ENCODE measurements at regions not wholly inside any gene's neighbourhood (a gene's known extent, or its start where the extent isn't known, plus 50 kb on each side); places are given as distances from the start of the nearest gene placed in this dataset.

DNA sequence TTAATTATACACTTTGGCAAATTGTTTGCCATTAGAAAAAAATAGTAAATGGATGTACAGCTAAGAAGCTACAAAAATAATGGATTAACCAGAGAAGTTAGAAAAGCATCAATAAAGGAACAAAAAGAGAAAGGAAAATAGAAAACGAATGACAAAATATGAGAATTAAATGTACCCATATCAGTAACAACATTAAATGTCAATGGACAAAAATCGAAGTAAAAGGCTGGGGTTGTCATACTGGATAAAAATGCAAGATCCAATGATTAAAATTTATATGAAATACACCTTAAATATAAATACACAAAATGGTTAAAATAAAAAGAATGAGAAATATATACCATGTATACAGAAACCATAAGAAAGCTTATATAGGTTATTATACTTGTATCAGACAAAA lies 470.6 kb downstream of the OCA2 start:
- TF ChIP-seq POLR2A (IDR thresholded peaks at IDR 0.05) (no peak), CTCF (IDR thresholded peaks at IDR 0.05) (no peak)
- H3K27me3 ChIP-seq, result no peaks in the 10 kb centered on the region
- no peaks in the 10 kb centered on the region for H3K36me3 ChIP-seq
- peaks cover 0 to 16% (median 10%) of the 10 kb centered on the region in 3 donors for H3K9me3 ChIP-seq
- H3K4me1 ChIP-seq, result no peaks in the 10 kb centered on the region
- WGBS, 2 donors, result 62 to 76% methylated on average over 2 of the region's 2 CpGs
- H3K27ac ChIP-seq, result no peak overlapping the region
- no peak overlapping the region for H3K4me3 ChIP-seq
- intact Hi-C loops (cut with DNase I), result no loop called here
- no peak for DNase-seq

- Histone ChIP-seq H3K27me3 (no peaks in the 10 kb centered on the region), H3K27ac (no peak overlapping the region), H3K9me3 (peaks cover 0 to 16% (median 10%) of the 10 kb centered on the region in 3 donors), H3K4me3 (no peak overlapping the region), H3K4me1 (no peaks in the 10 kb centered on the region), H3K36me3 (no peaks in the 10 kb centered on the region)
- intact Hi-C loops (cut with DNase I), result no loop called here
- no peak for DNase-seq
- no peak for TF ChIP-seq POLR2A (IDR thresholded peaks at IDR 0.05)
- TF ChIP-seq CTCF (IDR thresholded peaks at IDR 0.05), result no peak
These were observed 471.5 kb downstream of the OCA2 start for GRCh38 chr15:27627623-27628022.

GRCh38 chr15:27623560-27624305 lies 475.4 kb downstream of the OCA2 start:
- TF ChIP-seq CTCF (IDR thresholded peaks at IDR 0.05) (no peak), POLR2A (IDR thresholded peaks at IDR 0.05) (no peak)
- WGBS, 2 donors, result 41 to 53% methylated on average over 9 of the region's 9 CpGs

DNA sequence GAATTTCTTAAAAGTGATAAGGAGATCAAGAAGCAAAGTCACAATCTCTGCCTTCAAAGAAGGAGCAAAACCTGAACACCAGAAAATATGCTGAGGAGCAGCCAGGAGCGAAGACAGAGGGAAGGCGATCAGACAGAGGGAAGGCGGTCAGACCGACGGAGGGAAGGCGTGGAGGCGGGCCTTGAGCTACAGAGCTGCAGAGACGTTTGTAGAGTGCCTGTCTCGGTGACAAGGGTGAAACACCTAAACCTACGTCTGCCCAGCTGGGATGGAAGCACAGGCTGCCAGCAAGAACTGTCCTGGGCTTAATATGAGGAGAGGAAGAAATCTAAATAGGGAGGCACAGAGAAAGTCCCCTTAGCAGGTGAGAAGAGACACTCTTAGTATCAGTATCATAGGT lies 476.0 kb downstream of the OCA2 start:
- Histone ChIP-seq H3K9me3 (peaks cover 0 to 10% (median 5%) of the 10 kb centered on the region in 3 donors), H3K4me1 (no peaks in the 10 kb centered on the region), H3K4me3 (no peak overlapping the region), H3K27ac (no peak overlapping the region), H3K27me3 (no peaks in the 10 kb centered on the region), H3K36me3 (no peaks in the 10 kb centered on the region)
- 60 to 73% methylated on average over 10 of the region's 10 CpGs for whole genome bisulfite sequencing, 2 donors
- TF ChIP-seq POLR2A (IDR thresholded peaks at IDR 0.05) (no peak), CTCF (IDR thresholded peaks at IDR 0.05) (no peak)
- intact Hi-C loops (cut with DNase I), result no loop called here
- DNase-seq, result no peak

More at GRCh38 chr15:27623560-27624305, 475.4 kb downstream of the OCA2 start:
- peaks cover 0 to 16% (median 10%) of the 10 kb centered on the region in 3 donors for H3K9me3 ChIP-seq
- H3K27me3 ChIP-seq, result no peaks in the 10 kb centered on the region
- no peak overlapping the region for H3K4me3 ChIP-seq
- no peaks in the 10 kb centered on the region for H3K4me1 ChIP-seq
- H3K36me3 ChIP-seq, result no peaks in the 10 kb centered on the region
- no peak overlapping the region for H3K27ac ChIP-seq
- no peak for DNase-seq
- intact Hi-C loops (cut with DNase I), result no loop called here

DNA sequence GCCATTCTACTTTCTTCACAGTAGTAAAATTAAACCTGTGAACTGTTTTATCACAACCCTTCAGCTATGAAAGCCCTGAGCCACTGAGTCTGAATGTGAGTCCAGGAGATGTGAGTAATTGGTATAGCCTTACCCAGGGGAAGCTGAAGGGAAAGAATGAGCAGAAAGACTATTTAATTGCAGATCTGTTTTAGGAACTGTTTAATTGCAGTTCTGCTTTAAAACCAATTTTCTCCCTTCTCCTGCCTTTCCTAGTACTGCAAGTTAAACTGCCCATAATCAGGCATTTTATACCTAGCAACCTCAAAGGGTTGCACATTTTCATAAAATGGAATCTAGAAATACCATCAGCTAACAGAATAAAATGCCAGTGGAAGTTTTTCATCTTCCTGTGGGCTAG lies 476.7 kb downstream of the OCA2 start:
- DNase-seq, result no peak
- TF ChIP-seq CTCF (IDR thresholded peaks at IDR 0.05), result no peak
- TF ChIP-seq POLR2A (IDR thresholded peaks at IDR 0.05), result no peak
- no peaks in the 10 kb centered on the region for H3K27me3 ChIP-seq
- no peaks in the 10 kb centered on the region for H3K36me3 ChIP-seq
- no peak overlapping the region for H3K27ac ChIP-seq
- H3K4me3 ChIP-seq, result no peak overlapping the region
- intact Hi-C loops (cut with DNase I), result no loop called here
- no peaks in the 10 kb centered on the region for H3K4me1 ChIP-seq
- peaks cover 0 to 4% (median 3%) of the 10 kb centered on the region in 3 donors for H3K9me3 ChIP-seq

Measured in esophagus squamous epithelium (tissue), 5 donors.